K562 (cell line): ENCODE measurements at regions not wholly inside any gene's neighbourhood (a gene's known extent, or its start where the extent isn't known, plus 50 kb on each side); places are given as distances from the start of the nearest gene placed in this dataset.

Source experiments
- ATAC-seq: fragments of 200-7000 bp; cut with Tn5 transposase; 3 replicates; pipeline ENCODE4 v1.9.1; 2020; ENCODE audit warnings: moderate library complexity
- BruUV-seq: library from RNA; stranded (reverse); fragments of 400-500 nt; replicated peaks from 2 replicates; lab custom pipeline; 2021; lab: Mats Ljungman, UMichigan
- CTCF ChIA-PET: fragments of 300-600 bp; formaldehyde crosslinking; extraction: SDS; loops from one replicate; lab custom pipeline; 2021; ENCODE audit warnings: low intra/inter-chr PET ratio; lab: Yijun Ruan, JAX
- POLR2A ChIA-PET: fragments of 300-600, 350-650 bp; sonication (Branson Sonifier 250); formaldehyde crosslinking; extraction: SDS; loops from one replicate; lab custom pipeline; 2021; ENCODE audit warnings: antibody characterized with exemption, inconsistent platforms; lab: Yijun Ruan, JAX
- DNase-seq, 4 experiments: peaks; one replicate each; pipeline versions ENCODE4 v3.0.0 to v3.0.0-alpha.2; 2011 to 2018; ENCODE audit warnings: low spot score in 3 of 4, mixed read lengths in 3 of 4; ENCODE audit errors: extremely low read depth in 1 of 4
- FAIRE-seq: peaks from 2 replicates; lab custom pipeline; 2011; peaks lifted over from hg19 to GRCh38; lab: Jason Lieb, UNC
- H2AFZ ChIP-seq: 2 replicates; pipeline ENCODE4 v1.6.0; 2011; ENCODE audit warnings: low read depth, low read length, control low read depth, inconsistent platforms
- H3K27ac ChIP-seq: fragments of 200-600 bp; 3 replicates; pipeline ENCODE4 v1.8.0; 2011; ENCODE audit warnings: low read depth, mild to moderate bottlenecking, control low read depth, inconsistent platforms, low read length, moderate library complexity, mixed read lengths; ENCODE audit errors: extremely low read depth
- H3K27me3 ChIP-seq, 2 experiments: fragments of 300-600 bp in 1 of 2; 2 replicates in 1 of 2; 3 replicates in 1 of 2; pipeline versions ENCODE4 v1.6.0 to v1.8.0; 2011; ENCODE audit warnings: inconsistent platforms in 2 of 2, low read length in 2 of 2, mild to moderate bottlenecking in 1 of 2, mixed read lengths in 1 of 2, moderate library complexity in 1 of 2; ENCODE audit not compliant: control insufficient read depth in 2 of 2, insufficient read depth in 2 of 2
- H3K36me3 ChIP-seq: fragments of 300-600 bp; 3 replicates; pipeline ENCODE4 v1.8.0; 2011; ENCODE audit warnings: mild to moderate bottlenecking, low read length, inconsistent platforms; ENCODE audit not compliant: control insufficient read depth, insufficient read depth
- H3K4me1 ChIP-seq, 2 experiments: fragments of 200-600 bp in 1 of 2; replicated peaks in 1 of 2; 2 replicates in 1 of 2; 3 replicates in 1 of 2; pipeline versions ENCODE4 v1.5.1 to v1.8.0; 2011; ENCODE audit warnings: inconsistent platforms in 2 of 2, low read length in 2 of 2, mild to moderate bottlenecking in 1 of 2, mixed read lengths in 1 of 2, moderate library complexity in 1 of 2; ENCODE audit not compliant: control insufficient read depth in 2 of 2, insufficient read depth in 2 of 2
- H3K4me2 ChIP-seq: 2 replicates; pipeline ENCODE4 v1.6.1; 2011; ENCODE audit warnings: low read length, control low read depth, inconsistent platforms, mixed read lengths; ENCODE audit not compliant: insufficient read depth
- H3K4me3 ChIP-seq: fragments of 200-600 bp; sonication (generic), shearing (Covaris generic); 2 replicates; pipeline ENCODE4 v1.5.1; 2016; ENCODE audit warnings: control low read depth, inconsistent platforms
- H3K79me2 ChIP-seq: fragments of 200-600 bp; 3 replicates; pipeline ENCODE4 v1.8.0; 2011; ENCODE audit warnings: low read length, inconsistent platforms; ENCODE audit not compliant: control insufficient read depth, insufficient read depth
- H3K9ac ChIP-seq, 2 experiments: 2 replicates each; pipeline versions ENCODE4 v1.6.0 to v1.6.1; 2011; ENCODE audit warnings: low read depth in 2 of 2, low read length in 2 of 2, control low read depth in 1 of 2, inconsistent platforms in 1 of 2, mild to moderate bottlenecking in 1 of 2, mixed read lengths in 1 of 2; ENCODE audit not compliant: insufficient read depth in 1 of 2
- H3K9me1 ChIP-seq: one replicate; pipeline ENCODE4 v1.6.0; 2011; ENCODE audit warnings: inconsistent platforms, mild to moderate bottlenecking, low read length, moderate library complexity; ENCODE audit not compliant: control insufficient read depth, insufficient read depth
- H3K9me3 ChIP-seq: replicated peaks from 2 replicates; pipeline ENCODE4 v1.5.1; 2011; ENCODE audit warnings: low read depth, low read length, inconsistent platforms; ENCODE audit not compliant: control insufficient read depth, insufficient read depth
- H4K20me1 ChIP-seq: replicated peaks from 2 replicates; pipeline ENCODE4 v1.6.1; 2011; ENCODE audit warnings: low read length, inconsistent platforms, mixed read lengths; ENCODE audit not compliant: control insufficient read depth, insufficient read depth
- CBX2 ChIP-seq: fragments of 200-600 bp; sonication (generic); IDR thresholded peaks from one replicate; pipeline ENCODE4 v1.6.1; 2012; ENCODE audit warnings: mild to moderate bottlenecking, low read length, inconsistent platforms; ENCODE audit not compliant: insufficient read depth, poor library complexity, severe bottlenecking
- MECOM ChIP-seq: fragments of 250-450 bp; sonication (Bioruptor Pico); IDR thresholded peaks from 2 replicates; pipeline ENCODE4 v1.8.0; 2022; ENCODE audit warnings: inconsistent platforms
- NCOA4 ChIP-seq: fragments of 450-650 bp; IDR thresholded peaks from 2 replicates; pipeline ENCODE4 v1.6.1; 2018; ENCODE audit warnings: mild to moderate bottlenecking; ENCODE audit not compliant: partially characterized antibody
- POLR2AphosphoS2 ChIP-seq: IDR thresholded peaks from 2 replicates; pipeline ENCODE4 v1.6.1; 2012; ENCODE audit warnings: low read length, improper control_type of control experiment
- STAG1 ChIP-seq: sonication (generic); formaldehyde crosslinking; IDR thresholded peaks from 2 replicates; pipeline ENCODE4 v1.5.0; 2020; ENCODE audit warnings: missing genetic modification reagents, borderline replicate concordance
- TAF1 ChIP-seq: IDR thresholded peaks from 2 replicates; pipeline ENCODE4 v1.6.1; 2011; ENCODE audit warnings: mild to moderate bottlenecking, low read length, moderate library complexity; ENCODE audit not compliant: insufficient read depth, control insufficient read depth, severe bottlenecking; ENCODE audit errors: extremely low read depth
- TBL1XR1 ChIP-seq, 2 experiments: IDR thresholded peaks; 2 replicates each; pipeline ENCODE4 v1.6.1; 2012; ENCODE audit warnings: improper control_type of control experiment in 2 of 2, low read length in 2 of 2, mild to moderate bottlenecking in 1 of 2
- U2AF2 ChIP-seq: fragments of 200-400 bp; formaldehyde crosslinking; optimal IDR thresholded peaks from 2 replicates; pipeline ENCODE3; 2017; ENCODE audit warnings: low read depth, mild to moderate bottlenecking, low read length
- ZNF263 ChIP-seq: sonication (generic); formaldehyde crosslinking; IDR thresholded peaks from 2 replicates; pipeline ENCODE4 v1.8.0; 2022; ENCODE audit warnings: mild to moderate bottlenecking, missing genetic modification reagents, borderline replicate concordance
- ZNF445 ChIP-seq: fragments of 250-450 bp; sonication (Bioruptor Pico); IDR thresholded peaks from 2 replicates; pipeline ENCODE4 v1.4.0; 2020; ENCODE audit warnings: low read depth, mild to moderate bottlenecking, moderate library complexity
- WGBS: fragments of 100-300 bp; shearing (Covaris generic); methylation state at CpG from one replicate; pipeline ENCODE4 v1.1.6; 2016; ENCODE audit warnings: low coverage, mixed read lengths; ENCODE audit not compliant: insufficient coverage; ENCODE audit errors: missing lambda C conversion rate; 5-methylcytosine and 5-hydroxymethylcytosine counted together
- in situ Hi-C: fragments of 300-500 bp; cut with MboI; formaldehyde crosslinking; loops from 4 replicates; pipeline ENCODE4 v1.15.0; 2018; ENCODE audit warnings: inconsistent platforms, mixed read lengths
- intact Hi-C: fragments of 100-400 bp; cut with micrococcal nuclease; formaldehyde crosslinking; loops from 2 replicates; pipeline ENCODE4 v1.14.2; 2022

DNA sequence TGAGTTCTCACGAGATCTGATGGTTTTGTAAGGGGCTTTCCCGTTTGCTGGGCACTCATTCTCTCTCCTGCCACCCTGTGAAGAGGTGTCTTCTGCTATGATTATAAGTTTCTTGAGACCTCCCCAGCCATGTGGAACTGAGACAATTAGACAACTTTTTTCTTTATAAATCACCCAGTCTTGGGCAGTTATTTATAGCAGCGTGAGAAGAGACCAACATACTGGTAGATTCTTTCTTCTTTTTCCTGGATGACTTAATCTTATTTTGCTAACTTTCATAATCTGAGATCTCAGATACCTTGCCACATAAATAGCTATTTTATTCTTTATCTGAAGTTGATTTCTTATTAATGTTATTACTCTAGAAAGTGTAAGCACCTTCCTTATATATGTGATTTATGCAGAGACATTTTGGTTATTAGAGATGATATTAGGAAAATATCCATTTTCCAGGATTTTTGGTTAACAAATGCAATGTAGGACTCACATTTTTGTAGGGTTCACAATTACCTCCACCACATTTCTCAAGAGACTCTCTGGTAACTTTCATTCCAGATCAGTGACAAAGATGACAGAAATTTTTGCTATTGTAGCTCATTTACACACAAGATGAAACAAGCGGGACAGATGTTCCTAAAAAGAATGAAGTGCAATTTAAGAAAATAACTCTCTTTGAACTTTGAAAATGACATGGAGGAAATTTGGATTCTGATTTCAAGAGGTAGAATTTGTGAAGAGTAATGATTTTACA lies 97.9 kb upstream of the RND3 start (continued):
- TF ChIP-seq TBL1XR1 (IDR thresholded peaks at IDR 0.05; ENCODE audit: low read length in 2 of 2) (no peak), NCOA4 (no peak), CBX2 (no peak), ZNF263 (no peak)

DNA sequence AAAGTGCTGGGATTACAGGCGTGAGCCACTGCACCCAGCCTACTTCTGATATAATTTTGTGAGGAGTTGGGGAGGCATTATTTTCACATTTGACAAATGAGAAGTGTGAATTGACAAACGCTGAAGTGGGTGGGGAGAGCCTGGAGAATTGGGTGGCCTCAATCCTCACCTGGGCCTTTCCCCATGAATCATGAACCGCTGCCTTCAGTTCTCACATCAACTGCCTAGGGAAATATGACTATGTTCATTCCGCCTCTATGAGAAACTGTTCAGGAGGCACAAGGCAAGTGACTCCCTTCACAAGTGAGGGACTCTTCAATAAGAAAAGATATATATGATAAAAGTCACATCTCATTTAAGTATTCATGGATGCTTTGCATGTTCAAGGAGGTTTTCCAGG lies 96.6 kb upstream of the RND3 start:
- H4K20me1 ChIP-seq = no peaks in the 10 kb centered on the region
- POLR2A ChIA-PET = no interaction called here
- DNase-seq = no peak

More for the DNA sequence above, 96.6 kb upstream of the RND3 start:
- no peaks in the 10 kb centered on the region for H3K36me3 ChIP-seq
- in situ Hi-C loops = no loop called here
- ATAC-seq = no peak
- no peak overlapping the region for H3K4me2 ChIP-seq
- H3K4me3 ChIP-seq = no peak overlapping the region
- WGBS = 0% methylated on average over 4 of the region's 4 CpGs
- H3K9me3 ChIP-seq = no peaks in the 10 kb centered on the region
- no TSS peak for BruUV-seq
- H3K27me3 ChIP-seq = no peaks in the 10 kb centered on the region
- H3K4me1 ChIP-seq = no peaks in the 10 kb centered on the region
- H2AFZ ChIP-seq = no peak overlapping the region
- no peak overlapping the region for H3K9ac ChIP-seq
- no peaks in the 10 kb centered on the region for H3K9me1 ChIP-seq
- CTCF ChIA-PET = no interaction called here
- no peak overlapping the region for H3K27ac ChIP-seq
- H3K79me2 ChIP-seq = no peaks in the 10 kb centered on the region
- intact Hi-C loops = no loop called here
- TF ChIP-seq TAF1 = no peak
- TF ChIP-seq POLR2AphosphoS2 = no peak
- no peak for TF ChIP-seq ZNF445 (CRISPR knock-in tag)
- no peak for TF ChIP-seq U2AF2
- no peak for TF ChIP-seq STAG1 (CRISPR knock-in tag)
- no peak for TF ChIP-seq MECOM (CRISPR knock-in tag)
- no peak for FAIRE-seq
